ENCODE measurements at regions not wholly inside any gene's neighbourhood (a gene's known extent, or its start where the extent isn't known, plus 50 kb on each side); places are given as distances from the start of the nearest gene placed in this dataset.

DNA sequence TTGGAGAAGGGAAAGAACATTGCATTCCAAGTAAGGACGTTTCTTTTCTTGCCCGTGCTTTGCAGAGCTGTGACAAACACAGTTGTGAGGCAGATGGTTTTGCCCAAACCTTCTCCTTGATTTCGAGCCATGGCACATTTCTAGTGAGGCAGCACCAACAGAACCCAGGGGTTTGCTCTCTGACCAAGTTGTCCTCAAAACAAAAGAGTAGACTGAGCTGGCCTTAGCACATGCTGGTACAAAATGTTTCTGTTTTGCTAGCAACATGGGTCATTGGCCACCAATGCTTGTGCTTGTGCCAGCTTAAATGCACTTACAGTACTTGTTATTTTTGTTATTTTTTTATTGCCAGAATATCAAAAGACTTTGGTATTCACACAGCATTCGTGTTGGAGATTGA lies 328.8 kb downstream of the GADD45G start:
- Histone ChIP-seq H3K9me3 (no peaks in the 10 kb centered on the region), H3K4me1 (no peaks in the 10 kb centered on the region), H3K27ac (no peak overlapping the region), H3K4me3 (no peak overlapping the region), H3K36me3 (no peaks in the 10 kb centered on the region), H3K27me3 (no peaks in the 10 kb centered on the region)
- DNase-seq: no peak
- TF ChIP-seq, protein P1, sequence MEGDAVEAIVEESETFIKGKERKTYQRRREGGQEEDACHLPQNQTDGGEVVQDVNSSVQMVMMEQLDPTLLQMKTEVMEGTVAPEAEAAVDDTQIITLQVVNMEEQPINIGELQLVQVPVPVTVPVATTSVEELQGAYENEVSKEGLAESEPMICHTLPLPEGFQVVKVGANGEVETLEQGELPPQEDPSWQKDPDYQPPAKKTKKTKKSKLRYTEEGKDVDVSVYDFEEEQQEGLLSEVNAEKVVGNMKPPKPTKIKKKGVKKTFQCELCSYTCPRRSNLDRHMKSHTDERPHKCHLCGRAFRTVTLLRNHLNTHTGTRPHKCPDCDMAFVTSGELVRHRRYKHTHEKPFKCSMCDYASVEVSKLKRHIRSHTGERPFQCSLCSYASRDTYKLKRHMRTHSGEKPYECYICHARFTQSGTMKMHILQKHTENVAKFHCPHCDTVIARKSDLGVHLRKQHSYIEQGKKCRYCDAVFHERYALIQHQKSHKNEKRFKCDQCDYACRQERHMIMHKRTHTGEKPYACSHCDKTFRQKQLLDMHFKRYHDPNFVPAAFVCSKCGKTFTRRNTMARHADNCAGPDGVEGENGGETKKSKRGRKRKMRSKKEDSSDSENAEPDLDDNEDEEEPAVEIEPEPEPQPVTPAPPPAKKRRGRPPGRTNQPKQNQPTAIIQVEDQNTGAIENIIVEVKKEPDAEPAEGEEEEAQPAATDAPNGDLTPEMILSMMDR (IDR thresholded peaks at IDR 0.05): no peak
- no peak for TF ChIP-seq POLR2A (IDR thresholded peaks at IDR 0.05)
- intact Hi-C loops (cut with DNase I; ENCODE audit: low total_unique reads): no loop called here

DNA sequence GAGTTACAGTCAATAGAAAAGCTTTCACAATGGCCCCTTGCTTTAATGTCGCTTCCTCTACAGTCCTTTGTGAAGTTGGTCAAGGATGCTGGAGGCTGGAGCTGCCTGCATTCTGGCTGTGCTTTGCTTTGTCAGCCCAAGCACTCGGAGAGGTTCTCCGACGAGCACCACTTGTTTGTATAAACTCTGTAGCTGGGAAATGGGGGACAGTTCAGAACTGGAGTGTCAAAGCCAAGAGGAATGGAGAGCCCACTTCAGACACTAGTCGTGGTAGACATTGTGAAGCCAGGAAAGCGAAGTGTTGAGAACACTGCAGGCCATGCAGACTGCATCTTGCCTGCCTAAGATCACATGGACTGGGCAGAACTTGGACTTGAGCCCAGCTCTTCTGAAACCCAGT lies 330.3 kb downstream of the GADD45G start:
- Histone ChIP-seq H3K4me3 (no peak overlapping the region), H3K36me3 (no peaks in the 10 kb centered on the region), H3K27me3 (no peaks in the 10 kb centered on the region), H3K27ac (peak overlapping the region in 1 of 2 donors; percentile 38), H3K9me3 (no peaks in the 10 kb centered on the region), H3K4me1 (no peaks in the 10 kb centered on the region)
- intact Hi-C loops (cut with DNase I; ENCODE audit: low total_unique reads): no loop called here
- TF ChIP-seq, protein P1 (IDR thresholded peaks at IDR 0.05): no peak
- no peak for TF ChIP-seq POLR2A (IDR thresholded peaks at IDR 0.05)
- DNase-seq: no peak

DNA sequence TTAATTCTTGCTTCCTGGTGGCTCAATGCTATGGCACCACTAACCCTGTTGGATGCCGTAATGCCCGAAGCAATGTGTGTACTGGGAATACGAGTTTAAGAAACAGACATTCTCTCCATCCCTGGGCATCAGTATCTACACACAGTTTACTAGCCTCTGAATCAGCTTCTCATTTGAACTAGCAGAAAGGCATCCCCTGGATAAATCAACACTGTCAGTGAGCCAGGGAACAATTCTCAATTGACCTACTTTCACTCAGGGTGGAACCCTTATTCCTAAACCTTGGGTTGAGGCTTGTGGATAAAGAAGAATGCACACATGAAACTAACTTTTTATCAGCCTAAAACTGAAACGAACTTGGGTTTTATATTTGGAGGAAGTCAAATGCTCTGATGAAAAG lies 331.0 kb downstream of the GADD45G start:
- intact Hi-C loops (cut with DNase I; ENCODE audit: low total_unique reads): no loop called here
- peak overlapping the region; percentile 17 to 38 for H3K27ac ChIP-seq
- H3K4me1 ChIP-seq: no peaks in the 10 kb centered on the region
- no peak for DNase-seq
- H3K4me3 ChIP-seq: no peak overlapping the region
- no peaks in the 10 kb centered on the region for H3K9me3 ChIP-seq
- TF ChIP-seq, protein P1 (IDR thresholded peaks at IDR 0.05): no peak
- no peak for TF ChIP-seq POLR2A (IDR thresholded peaks at IDR 0.05)
- no peaks in the 10 kb centered on the region for H3K36me3 ChIP-seq
- no peaks in the 10 kb centered on the region for H3K27me3 ChIP-seq

DNA sequence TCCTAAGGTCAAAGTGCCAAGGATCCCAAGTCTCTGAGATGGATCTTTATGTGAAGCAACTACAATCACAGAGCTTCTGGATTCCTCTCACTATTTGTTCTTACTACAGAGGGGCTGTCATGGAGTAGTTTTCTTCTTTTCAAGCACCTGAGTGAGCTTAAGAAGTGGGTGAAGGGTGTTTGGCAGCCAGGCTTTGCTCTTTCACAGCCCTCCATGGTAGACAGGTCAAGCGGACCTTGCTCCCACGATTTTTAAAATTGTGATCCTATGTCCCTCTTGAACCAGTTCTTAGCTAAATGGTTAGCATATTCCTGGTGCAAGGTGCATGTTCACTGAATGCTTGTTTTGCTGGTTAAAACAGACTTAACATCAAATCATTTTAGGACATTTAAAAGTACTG lies 332.2 kb downstream of the GADD45G start:
- Histone ChIP-seq H3K27ac (peak overlapping the region in 1 of 2 donors; percentile 39), H3K27me3 (no peaks in the 10 kb centered on the region), H3K4me1 (peaks cover 0 to under 1% of the 10 kb centered on the region in 2 donors), H3K9me3 (no peaks in the 10 kb centered on the region), H3K36me3 (no peaks in the 10 kb centered on the region), H3K4me3 (no peak overlapping the region)
- TF ChIP-seq, protein P1 (IDR thresholded peaks at IDR 0.05): no peak
- TF ChIP-seq POLR2A (IDR thresholded peaks at IDR 0.05): no peak
- intact Hi-C loops (cut with DNase I; ENCODE audit: low total_unique reads): no loop called here
- DNase-seq: no peak

DNA sequence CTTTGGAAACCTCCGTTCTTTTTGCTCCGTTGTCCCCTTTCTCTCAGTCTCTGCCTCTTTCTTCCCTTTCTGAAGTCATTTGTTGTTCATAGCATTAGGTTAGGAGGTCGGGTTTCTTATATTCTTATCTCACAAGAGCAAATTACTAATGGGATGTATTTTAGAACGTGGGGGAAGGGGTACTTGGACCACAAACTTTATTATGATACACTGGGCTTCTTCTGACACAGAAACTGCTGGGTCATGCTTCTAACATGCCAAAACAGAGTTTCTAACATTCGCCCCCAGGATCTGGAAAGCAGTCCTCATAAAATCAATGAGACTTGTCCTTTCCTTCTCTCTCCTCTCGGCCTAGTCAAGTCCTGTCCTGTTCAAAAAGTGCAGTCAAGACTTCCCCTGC lies 334.4 kb downstream of the GADD45G start:
- H3K4me1 ChIP-seq: peaks cover 0 to 12% of the 10 kb centered on the region in 2 donors
- intact Hi-C loops (cut with DNase I; ENCODE audit: low total_unique reads): no loop called here
- H3K27ac ChIP-seq: peak overlapping the region; percentile 32 to 76
- no peaks in the 10 kb centered on the region for H3K27me3 ChIP-seq
- H3K4me3 ChIP-seq: no peak overlapping the region
- H3K36me3 ChIP-seq: no peaks in the 10 kb centered on the region
- TF ChIP-seq, protein P1 (IDR thresholded peaks at IDR 0.05): no peak
- TF ChIP-seq POLR2A (IDR thresholded peaks at IDR 0.05): no peak
- no peak for DNase-seq
- no peaks in the 10 kb centered on the region for H3K9me3 ChIP-seq
